Body of pancreas (tissue), 4 donors: ENCODE measurements at regions not wholly inside any gene's neighbourhood (a gene's known extent, or its start where the extent isn't known, plus 50 kb on each side); places are given as distances from the start of the nearest gene placed in this dataset.

Experiments used
- ATAC-seq: fragments of 150-250 bp; one replicate; pipeline ENCODE4 v1.9.1; 2016
- DNase-seq, 4 donors: peaks; one replicate each; pipeline ENCODE4 v3.0.0-alpha.2; 2019
- H3K27ac ChIP-seq, 4 donors: fragments of 200-600 bp; sonication (generic); 1 replicate in 3 of 4; 2 replicates in 1 of 4; pipeline versions ENCODE4 v1.5.1 to v1.6.1; 2016 to 2019; ENCODE audit warnings: mild to moderate bottlenecking in 1 of 4, mixed read lengths in 1 of 4, moderate library complexity in 1 of 4
- H3K27me3 ChIP-seq, 2 donors: fragments of 200-600 bp; sonication (generic); one replicate each; pipeline ENCODE4 v1.6.0; 2016; ENCODE audit warnings: mild to moderate bottlenecking in 1 of 2
- H3K36me3 ChIP-seq, 2 donors: fragments of 200-600 bp; sonication (generic); replicated peaks in 1 of 2; 2 replicates each; pipeline ENCODE4 v1.5.1; 2016; ENCODE audit warnings: low read depth in 2 of 2; ENCODE audit not compliant: insufficient read depth in 1 of 2
- H3K4me1 ChIP-seq: fragments of 200-600 bp; sonication (generic); one replicate; pipeline ENCODE4 v1.6.0; 2016
- H3K4me3 ChIP-seq, 2 donors: fragments of 200-600 bp; sonication (generic); 1 replicate in 1 of 2; 2 replicates in 1 of 2; pipeline ENCODE4 v1.5.1; 2016 to 2019
- H3K9me3 ChIP-seq, 3 donors: fragments of 200-600 bp; sonication (generic); 1 replicate in 2 of 3; 2 replicates in 1 of 3; pipeline ENCODE4 v1.5.1; 2016
- POLR2A ChIP-seq, 3 donors: fragments of 450-650 bp; IDR thresholded peaks; one replicate each; pipeline ENCODE4 v1.6.1; 2016; ENCODE audit warnings: antibody characterized with exemption in 3 of 3, mild to moderate bottlenecking in 2 of 3
- WGBS, 2 donors: methylation state at CpG; one replicate each; pipeline ENCODE4 v1.1.5; 2017; 5-methylcytosine and 5-hydroxymethylcytosine counted together
- intact Hi-C: fragments of 100-400 bp; cut with DNase I; formaldehyde crosslinking; loops from one replicate; pipeline ENCODE4 v1.15.1; 2023
- TF ChIP-seq, protein P1 (sequence below), 7 experiments: fragments of 450-650 bp in 4 of 7; fragments of 200-600 bp in 3 of 7; sonication (generic) in 3 of 7; IDR thresholded peaks; one replicate each; pipeline ENCODE4 v1.5.1; 2016 to 2019; ENCODE audit warnings: antibody characterized with exemption in 7 of 7

DNA sequence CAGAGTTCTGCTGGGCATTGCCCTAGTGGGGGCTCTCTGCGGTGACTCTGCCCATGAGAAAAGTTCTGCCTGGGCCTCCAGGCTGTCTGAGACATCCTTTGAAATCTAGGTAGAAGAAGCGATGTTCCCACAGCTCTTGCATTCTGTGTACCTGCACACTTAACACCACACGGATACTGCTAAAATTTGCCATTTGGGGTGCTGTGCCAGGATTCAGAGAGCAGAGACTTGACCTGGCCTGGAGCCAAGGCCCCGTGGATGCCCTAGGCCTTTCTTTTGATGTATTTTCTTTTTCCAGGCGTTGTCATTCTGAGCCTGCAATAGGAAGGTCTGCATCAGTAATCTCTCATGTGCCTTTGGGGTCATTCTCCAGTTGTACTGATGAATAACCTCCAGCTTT, 89.3 kb upstream of the IL12B start:
- Histone ChIP-seq H3K4me3 (no peak overlapping the region), H3K9me3 (no peaks in the 10 kb centered on the region), H3K27me3 (no peaks in the 10 kb centered on the region), H3K36me3 (no peaks in the 10 kb centered on the region), H3K4me1 (no peaks in the 10 kb centered on the region), H3K27ac (no peak overlapping the region)
- DNase-seq (peak in 1 of 4 donors; percentile 13), ATAC-seq (no peak)
- intact Hi-C loops: no loop called here
- 36 to 64% methylated on average over 2 to 5 of the region's 5 CpGs for WGBS, 2 donors
- TF ChIP-seq, protein P1, sequence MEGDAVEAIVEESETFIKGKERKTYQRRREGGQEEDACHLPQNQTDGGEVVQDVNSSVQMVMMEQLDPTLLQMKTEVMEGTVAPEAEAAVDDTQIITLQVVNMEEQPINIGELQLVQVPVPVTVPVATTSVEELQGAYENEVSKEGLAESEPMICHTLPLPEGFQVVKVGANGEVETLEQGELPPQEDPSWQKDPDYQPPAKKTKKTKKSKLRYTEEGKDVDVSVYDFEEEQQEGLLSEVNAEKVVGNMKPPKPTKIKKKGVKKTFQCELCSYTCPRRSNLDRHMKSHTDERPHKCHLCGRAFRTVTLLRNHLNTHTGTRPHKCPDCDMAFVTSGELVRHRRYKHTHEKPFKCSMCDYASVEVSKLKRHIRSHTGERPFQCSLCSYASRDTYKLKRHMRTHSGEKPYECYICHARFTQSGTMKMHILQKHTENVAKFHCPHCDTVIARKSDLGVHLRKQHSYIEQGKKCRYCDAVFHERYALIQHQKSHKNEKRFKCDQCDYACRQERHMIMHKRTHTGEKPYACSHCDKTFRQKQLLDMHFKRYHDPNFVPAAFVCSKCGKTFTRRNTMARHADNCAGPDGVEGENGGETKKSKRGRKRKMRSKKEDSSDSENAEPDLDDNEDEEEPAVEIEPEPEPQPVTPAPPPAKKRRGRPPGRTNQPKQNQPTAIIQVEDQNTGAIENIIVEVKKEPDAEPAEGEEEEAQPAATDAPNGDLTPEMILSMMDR (IDR thresholded peaks at IDR 0.05): no peak
- no peak for TF ChIP-seq POLR2A (IDR thresholded peaks at IDR 0.05)

DNA sequence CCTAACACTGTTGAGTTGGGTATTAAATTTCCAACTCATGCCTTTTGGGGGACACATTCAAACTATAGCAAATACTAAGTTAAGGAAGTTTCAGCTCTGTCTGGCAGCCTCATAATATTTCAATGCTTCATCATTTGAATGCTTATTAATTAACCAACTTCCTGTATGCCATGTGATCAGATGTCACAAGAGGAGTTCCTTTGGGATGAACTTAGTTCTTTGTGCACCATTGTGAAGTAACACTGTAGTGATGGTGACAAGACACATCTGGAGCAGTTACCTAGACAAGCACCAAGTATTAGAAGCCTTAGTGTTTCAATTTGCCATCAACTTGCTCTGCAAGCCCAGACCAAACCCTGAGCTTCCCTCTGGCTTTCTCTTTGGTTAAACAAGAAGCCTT, 90.7 kb upstream of the IL12B start:
- H3K36me3 ChIP-seq: no peaks in the 10 kb centered on the region
- H3K27me3 ChIP-seq: no peaks in the 10 kb centered on the region
- H3K4me3 ChIP-seq: no peak overlapping the region
- no peak for DNase-seq
- intact Hi-C loops: no loop called here
- no peak for TF ChIP-seq POLR2A (IDR thresholded peaks at IDR 0.05)
- ATAC-seq: no peak
- no peaks in the 10 kb centered on the region for H3K9me3 ChIP-seq
- H3K27ac ChIP-seq: no peak overlapping the region
- H3K4me1 ChIP-seq: no peaks in the 10 kb centered on the region

DNA sequence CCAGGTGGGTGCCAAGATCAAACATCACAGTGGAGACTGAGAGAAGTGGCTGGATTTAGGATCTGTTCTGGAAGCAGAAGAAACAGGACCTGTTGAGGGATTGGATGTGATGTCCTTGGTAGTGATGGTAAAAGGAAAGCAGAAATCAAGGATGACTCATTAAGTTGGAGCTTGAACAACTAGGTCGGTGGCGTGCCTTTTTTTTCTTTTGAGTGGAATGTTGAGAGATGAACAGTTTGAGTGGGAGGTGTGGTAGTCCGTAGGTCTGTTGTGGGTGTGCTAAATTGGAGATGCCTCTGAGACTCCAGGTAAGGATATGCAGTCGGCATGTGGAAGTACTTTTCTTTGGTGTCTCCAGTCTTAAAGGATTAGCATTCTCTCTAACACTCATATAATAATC, 92.1 kb upstream of the IL12B start:
- no peak for DNase-seq
- H3K4me1 ChIP-seq: no peaks in the 10 kb centered on the region
- H3K36me3 ChIP-seq: no peaks in the 10 kb centered on the region
- no peaks in the 10 kb centered on the region for H3K27me3 ChIP-seq
- WGBS, 2 donors: 66 to 77% methylated on average over 4 of the region's 4 CpGs
- H3K9me3 ChIP-seq: no peaks in the 10 kb centered on the region
- ATAC-seq: no peak
- intact Hi-C loops: no loop called here
- TF ChIP-seq, protein P1 (IDR thresholded peaks at IDR 0.05): no peak
- TF ChIP-seq POLR2A (IDR thresholded peaks at IDR 0.05): no peak
- no peak overlapping the region for H3K27ac ChIP-seq
- H3K4me3 ChIP-seq: no peak overlapping the region

DNA sequence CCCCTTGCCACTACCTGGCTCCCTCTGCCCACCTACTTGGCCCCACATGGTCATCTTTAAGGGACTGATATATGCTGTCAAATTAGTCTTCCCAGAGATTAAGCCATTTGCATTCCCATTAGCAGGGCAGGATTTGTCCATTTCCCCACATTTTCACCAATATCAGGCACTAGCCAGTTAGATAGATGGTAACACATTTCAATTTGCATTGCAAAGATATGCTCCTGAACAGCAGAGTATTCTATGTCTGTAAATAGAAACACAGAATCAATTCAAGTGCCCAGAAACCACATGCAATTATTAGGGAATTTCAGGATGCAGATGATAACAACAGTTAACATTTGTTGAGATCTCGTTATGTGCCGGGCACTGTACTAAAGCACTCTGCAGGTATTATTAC, 92.6 kb upstream of the IL12B start:
- Histone ChIP-seq H3K36me3 (no peaks in the 10 kb centered on the region), H3K27me3 (no peaks in the 10 kb centered on the region), H3K4me3 (no peak overlapping the region), H3K4me1 (no peaks in the 10 kb centered on the region), H3K9me3 (no peaks in the 10 kb centered on the region), H3K27ac (no peak overlapping the region)
- no peak for TF ChIP-seq POLR2A (IDR thresholded peaks at IDR 0.05)
- TF ChIP-seq, protein P1 (IDR thresholded peaks at IDR 0.05): no peak
- ATAC-seq (no peak), DNase-seq (no peak)
- intact Hi-C loops: no loop called here
- 87 to 90% methylated on average over 2 of the region's 2 CpGs for WGBS, 2 donors

DNA sequence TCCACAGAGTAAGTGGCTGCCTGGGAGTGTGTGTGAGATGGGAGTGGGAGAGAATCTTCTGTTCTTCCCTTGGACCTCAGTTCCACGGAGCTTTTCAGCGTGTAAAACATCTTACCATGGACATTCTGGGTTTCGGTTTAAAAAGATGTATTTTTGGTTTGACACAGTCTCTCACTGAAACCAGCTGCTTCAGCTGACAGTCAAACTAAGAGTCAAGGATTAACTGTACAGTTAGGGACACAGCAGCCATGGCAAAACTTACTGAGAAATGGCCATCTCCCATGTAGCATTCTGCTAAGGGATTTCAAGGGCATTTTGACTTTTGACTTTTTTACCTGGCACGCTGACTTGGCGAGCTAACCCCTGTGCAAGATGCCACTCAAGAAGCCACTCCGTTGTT, 93.8 kb upstream of the IL12B start:
- DNase-seq (no peak), ATAC-seq (no peak)
- no peak for TF ChIP-seq POLR2A (IDR thresholded peaks at IDR 0.05)
- TF ChIP-seq, protein P1 (IDR thresholded peaks at IDR 0.05): no peak
- Histone ChIP-seq H3K4me1 (no peaks in the 10 kb centered on the region), H3K36me3 (no peaks in the 10 kb centered on the region), H3K9me3 (no peaks in the 10 kb centered on the region), H3K27me3 (no peaks in the 10 kb centered on the region), H3K27ac (no peak overlapping the region), H3K4me3 (no peak overlapping the region)
- WGBS, 2 donors: 83 to 87% methylated on average over 6 of the region's 6 CpGs
- intact Hi-C loops: no loop called here
